Activated CD4-positive, alpha-beta T cell treated with anti-CD3 and anti-CD28 coated beads, Interleukin-2, amount 10 ng/mL, durations not matched to agents 24 days and 14 days (primary cell): ENCODE measurements at regions not wholly inside any gene's neighbourhood (a gene's known extent, or its start where the extent isn't known, plus 50 kb on each side); places are given as distances from the start of the nearest gene placed in this dataset.
"Not testable (repeated sequence)": the region's sequence is repeated elsewhere in the genome, so short reads cannot be mapped to it uniquely, and the experiment has no call there.

ENCODE experiments used
- DNase-seq: peaks from one replicate; pipeline ENCODE4 v3.0.0; 2022
- H3K27ac Mint-ChIP-seq: one replicate; pipeline ENCODE4 v1.8.0; 2022; ENCODE audit warnings: mild to moderate bottlenecking, mixed read lengths
- H3K27me3 Mint-ChIP-seq: one replicate; pipeline ENCODE4 v1.8.0; 2022; ENCODE audit warnings: mixed read lengths
- H3K36me3 Mint-ChIP-seq: one replicate; pipeline ENCODE4 v1.8.0; 2022; ENCODE audit warnings: low read depth, mild to moderate bottlenecking, mixed read lengths
- H3K4me1 Mint-ChIP-seq: one replicate; pipeline ENCODE4 v1.8.0; 2021; ENCODE audit warnings: mixed read lengths
- H3K4me3 Mint-ChIP-seq: one replicate; pipeline ENCODE4 v1.8.0; 2022; ENCODE audit warnings: mild to moderate bottlenecking, moderate library complexity, mixed read lengths
- H3K9me3 Mint-ChIP-seq: one replicate; pipeline ENCODE4 v1.8.0; 2021; ENCODE audit warnings: mixed read lengths
- intact Hi-C: fragments of 100-400 bp; cut with micrococcal nuclease; formaldehyde crosslinking; loops from one replicate; pipeline ENCODE4 v1.15.1; 2023

GRCh38 chr4:82125787-82126297 lies 247.9 kb downstream of the HNRNPD start:
- H3K27me3 Mint-ChIP-seq: no peaks in the 10 kb centered on the region
- no peak overlapping the region for H3K27ac Mint-ChIP-seq
- DNase-seq: no peak
- H3K36me3 Mint-ChIP-seq: no peaks in the 10 kb centered on the region
- no peak overlapping the region for H3K4me3 Mint-ChIP-seq
- intact Hi-C loops: no loop called here
- no peaks in the 10 kb centered on the region for H3K9me3 Mint-ChIP-seq
- no peaks in the 10 kb centered on the region for H3K4me1 Mint-ChIP-seq

DNA sequence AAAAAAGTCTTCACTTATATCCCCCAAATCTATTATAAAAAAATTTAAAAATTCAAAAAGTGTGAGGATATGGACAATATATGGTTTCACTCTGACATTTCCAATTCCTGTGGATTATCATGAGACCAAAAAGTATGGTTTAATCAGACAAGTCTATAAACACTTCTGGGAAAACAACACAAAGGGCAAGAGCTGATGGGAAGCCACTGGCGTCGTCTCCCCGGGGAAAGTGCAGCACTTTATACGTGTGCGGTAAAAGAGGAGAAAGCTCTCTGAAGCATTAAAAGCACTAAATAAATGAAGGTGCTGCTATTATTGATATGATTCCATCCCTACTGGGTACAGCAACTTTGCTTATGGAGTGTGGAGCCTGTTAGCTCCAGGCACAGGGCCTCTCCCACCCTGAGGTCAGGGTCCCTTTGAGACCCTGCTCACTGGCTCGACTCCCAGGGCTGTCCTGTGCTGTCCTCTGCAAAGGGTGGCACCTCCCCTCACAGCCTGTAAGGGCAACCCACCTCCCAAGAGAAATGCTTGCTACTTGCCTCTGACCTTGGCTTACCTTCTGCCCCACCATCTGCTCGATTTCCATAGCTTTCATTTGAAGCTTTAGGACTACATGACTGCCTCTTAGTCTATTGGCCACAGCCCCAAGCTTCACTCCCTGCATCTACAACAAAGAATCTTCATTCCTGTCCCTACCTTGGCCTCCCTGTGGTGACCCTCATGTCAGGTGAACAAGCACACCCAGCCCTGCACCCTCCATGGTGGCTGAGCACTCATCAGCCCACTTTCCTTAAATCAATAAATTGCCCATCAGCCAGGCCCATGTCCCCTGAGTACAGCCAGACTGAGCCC lies 248.6 kb downstream of the HNRNPD start:
- no peak overlapping the region for H3K27ac Mint-ChIP-seq
- H3K4me3 Mint-ChIP-seq: no peak overlapping the region
- no peaks in the 10 kb centered on the region for H3K9me3 Mint-ChIP-seq
- no peaks in the 10 kb centered on the region for H3K27me3 Mint-ChIP-seq
- H3K4me1 Mint-ChIP-seq: no peaks in the 10 kb centered on the region
- H3K36me3 Mint-ChIP-seq: no peaks in the 10 kb centered on the region
- no peak for DNase-seq
- intact Hi-C loops: no loop called here

GRCh38 chr4:82124365-82124764 lies 249.4 kb downstream of the HNRNPD start:
- Mint-ChIP-seq H3K27ac (no peak overlapping the region), H3K36me3 (no peaks in the 10 kb centered on the region), H3K4me3 (no peak overlapping the region), H3K27me3 (no peaks in the 10 kb centered on the region), H3K4me1 (no peaks in the 10 kb centered on the region), H3K9me3 (no peaks in the 10 kb centered on the region)
- intact Hi-C loops: no loop called here
- DNase-seq: no peak

DNA sequence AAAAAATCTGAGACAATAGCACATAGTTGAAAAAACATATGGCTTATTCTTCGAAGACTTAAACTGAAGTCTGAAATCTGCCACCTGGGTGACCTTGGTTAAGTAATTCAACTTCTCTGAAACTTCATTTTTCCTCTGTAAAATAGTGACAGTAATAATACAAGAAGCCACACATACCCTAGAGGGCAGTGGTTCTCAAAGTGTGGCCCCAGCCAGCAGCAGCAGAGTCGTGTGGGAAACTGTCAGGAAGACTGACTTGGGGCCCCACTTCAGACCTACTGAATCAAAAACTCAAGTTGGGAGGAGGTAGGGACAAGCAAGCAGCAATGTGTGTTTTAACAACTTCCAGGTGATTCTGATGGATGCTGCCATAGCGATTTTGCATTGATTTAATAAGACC lies 249.9 kb downstream of the HNRNPD start:
- Mint-ChIP-seq H3K9me3 (no peaks in the 10 kb centered on the region), H3K36me3 (no peaks in the 10 kb centered on the region), H3K4me1 (no peaks in the 10 kb centered on the region), H3K4me3 (no peak overlapping the region), H3K27ac (no peak overlapping the region), H3K27me3 (no peaks in the 10 kb centered on the region)
- intact Hi-C loops: no loop called here
- no peak for DNase-seq

DNA sequence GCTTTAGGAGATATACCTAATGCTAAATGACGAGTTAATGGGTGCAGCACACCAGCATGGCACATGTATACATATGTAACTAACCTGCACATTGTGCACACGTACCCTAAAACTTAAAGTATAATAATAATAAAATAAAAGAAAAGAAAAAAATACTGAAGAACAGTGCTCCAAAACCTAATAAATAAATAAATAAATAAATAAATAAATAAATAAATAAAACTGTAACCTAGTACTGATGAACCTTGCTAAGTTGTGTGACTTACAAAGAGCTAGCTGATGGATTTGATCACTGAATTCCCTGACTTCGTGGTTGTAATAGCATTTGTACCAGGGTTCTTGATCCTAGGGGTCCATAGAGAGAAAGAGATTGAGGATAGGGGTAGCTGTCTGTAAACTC lies 258.6 kb downstream of the HNRNPD start:
- intact Hi-C loops, H3K4me3 Mint-ChIP-seq, H3K27ac Mint-ChIP-seq, H3K36me3 Mint-ChIP-seq, H3K4me1 Mint-ChIP-seq, H3K9me3 Mint-ChIP-seq, DNase-seq, H3K27me3 Mint-ChIP-seq: not testable (repeated sequence)

GRCh38 chr4:82108506-82108905 lies 265.3 kb downstream of the HNRNPD start:
- Mint-ChIP-seq H3K36me3 (no peaks in the 10 kb centered on the region), H3K4me1 (no peaks in the 10 kb centered on the region), H3K4me3 (no peak overlapping the region), H3K9me3 (no peaks in the 10 kb centered on the region), H3K27me3 (no peaks in the 10 kb centered on the region), H3K27ac (no peak overlapping the region)
- no peak for DNase-seq
- intact Hi-C loops: loop anchor here (5.0 kb wide), 1 partner anchor 144 kb away; no protein-coding TSS in a partner anchor

- H3K9me3 Mint-ChIP-seq: no peaks in the 10 kb centered on the region
- no peak for DNase-seq
- no peaks in the 10 kb centered on the region for H3K4me1 Mint-ChIP-seq
- no peaks in the 10 kb centered on the region for H3K36me3 Mint-ChIP-seq
- H3K4me3 Mint-ChIP-seq: no peak overlapping the region
- intact Hi-C loops: no loop called here
- H3K27me3 Mint-ChIP-seq: no peaks in the 10 kb centered on the region
- no peak overlapping the region for H3K27ac Mint-ChIP-seq
Observed at GRCh38 chr4:82104578-82104977, 269.2 kb downstream of the HNRNPD start.

GRCh38 chr4:82099928-82100579 lies 273.7 kb downstream of the HNRNPD start:
- Mint-ChIP-seq H3K27ac (no peak overlapping the region), H3K27me3 (no peaks in the 10 kb centered on the region), H3K9me3 (no peaks in the 10 kb centered on the region), H3K4me1 (no peaks in the 10 kb centered on the region), H3K4me3 (no peak overlapping the region), H3K36me3 (no peaks in the 10 kb centered on the region)
- no peak for DNase-seq
- intact Hi-C loops: no loop called here

DNA sequence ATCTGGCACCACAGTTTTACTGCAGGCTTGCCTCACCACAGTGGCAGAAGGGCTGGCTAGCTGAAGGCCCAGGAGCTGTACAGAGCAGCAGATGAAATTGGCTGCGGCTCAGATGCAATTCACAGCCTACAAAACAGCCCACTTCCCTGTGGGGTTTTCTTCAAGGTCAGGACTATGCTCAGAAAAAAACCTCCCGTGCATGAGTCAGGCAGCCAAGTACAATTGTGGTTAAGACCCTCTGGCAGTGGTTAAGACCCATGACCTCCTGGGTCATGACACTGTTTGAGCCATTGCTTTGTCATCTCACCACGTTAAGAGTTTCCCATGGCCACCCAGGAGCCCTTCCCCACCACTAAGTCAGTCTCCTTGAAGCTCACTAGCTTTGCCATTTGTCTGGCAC lies 276.3 kb downstream of the HNRNPD start:
- no peaks in the 10 kb centered on the region for H3K36me3 Mint-ChIP-seq

DNA sequence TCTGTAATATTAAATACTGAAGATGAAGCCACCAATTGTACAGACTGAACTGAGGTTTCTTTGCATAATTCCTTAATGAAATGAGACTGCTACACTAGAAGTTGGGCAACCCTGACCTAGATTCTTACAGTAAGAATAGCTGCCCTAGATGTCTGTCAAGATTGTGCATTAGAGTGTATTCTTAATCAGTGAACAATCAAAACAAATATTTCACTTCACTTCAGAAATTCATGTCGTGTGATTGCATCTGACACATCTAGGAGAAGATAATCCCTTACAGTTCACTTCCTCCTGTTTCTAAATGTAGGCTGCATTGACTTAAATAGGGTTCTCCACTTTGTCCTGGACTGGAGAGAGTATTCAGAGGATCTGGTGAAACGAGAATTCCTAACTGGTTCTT lies 283.1 kb downstream of the HNRNPD start:
- no peaks in the 10 kb centered on the region for H3K9me3 Mint-ChIP-seq
- H3K4me1 Mint-ChIP-seq: no peaks in the 10 kb centered on the region
- H3K27me3 Mint-ChIP-seq: no peaks in the 10 kb centered on the region
- no peak overlapping the region for H3K4me3 Mint-ChIP-seq
- intact Hi-C loops: no loop called here
- no peaks in the 10 kb centered on the region for H3K36me3 Mint-ChIP-seq
- H3K27ac Mint-ChIP-seq: no peak overlapping the region
- DNase-seq: no peak

More for the DNA sequence above, 276.3 kb downstream of the HNRNPD start:
- DNase-seq: no peak
- H3K27ac Mint-ChIP-seq: no peak overlapping the region
- H3K9me3 Mint-ChIP-seq: no peaks in the 10 kb centered on the region
- intact Hi-C loops: no loop called here
- no peaks in the 10 kb centered on the region for H3K27me3 Mint-ChIP-seq
- no peaks in the 10 kb centered on the region for H3K4me1 Mint-ChIP-seq
- no peak overlapping the region for H3K4me3 Mint-ChIP-seq

- no peaks in the 10 kb centered on the region for H3K27me3 Mint-ChIP-seq
- H3K27ac Mint-ChIP-seq: no peak overlapping the region
- intact Hi-C loops: no loop called here
- no peak for DNase-seq
- H3K36me3 Mint-ChIP-seq: no peaks in the 10 kb centered on the region
- no peaks in the 10 kb centered on the region for H3K9me3 Mint-ChIP-seq
- H3K4me1 Mint-ChIP-seq: no peaks in the 10 kb centered on the region
- no peak overlapping the region for H3K4me3 Mint-ChIP-seq
Observed at GRCh38 chr4:82084747-82085146, 289.0 kb downstream of the HNRNPD start.

- DNase-seq, intact Hi-C loops, H3K9me3 Mint-ChIP-seq, H3K27ac Mint-ChIP-seq, H3K4me3 Mint-ChIP-seq, H3K36me3 Mint-ChIP-seq, H3K27me3 Mint-ChIP-seq, H3K4me1 Mint-ChIP-seq: not testable (repeated sequence)
Observed at GRCh38 chr4:82077471-82077995, 296.3 kb downstream of the HNRNPD start.

GRCh38 chr4:82076809-82077208 lies 297.0 kb downstream of the HNRNPD start:
- H3K4me1 Mint-ChIP-seq: no peaks in the 10 kb centered on the region
- intact Hi-C loops: no loop called here
- no peak overlapping the region for H3K4me3 Mint-ChIP-seq
- no peaks in the 10 kb centered on the region for H3K27me3 Mint-ChIP-seq
- H3K36me3 Mint-ChIP-seq: no peaks in the 10 kb centered on the region
- no peak overlapping the region for H3K27ac Mint-ChIP-seq
- H3K9me3 Mint-ChIP-seq: no peaks in the 10 kb centered on the region
- DNase-seq: no peak

DNA sequence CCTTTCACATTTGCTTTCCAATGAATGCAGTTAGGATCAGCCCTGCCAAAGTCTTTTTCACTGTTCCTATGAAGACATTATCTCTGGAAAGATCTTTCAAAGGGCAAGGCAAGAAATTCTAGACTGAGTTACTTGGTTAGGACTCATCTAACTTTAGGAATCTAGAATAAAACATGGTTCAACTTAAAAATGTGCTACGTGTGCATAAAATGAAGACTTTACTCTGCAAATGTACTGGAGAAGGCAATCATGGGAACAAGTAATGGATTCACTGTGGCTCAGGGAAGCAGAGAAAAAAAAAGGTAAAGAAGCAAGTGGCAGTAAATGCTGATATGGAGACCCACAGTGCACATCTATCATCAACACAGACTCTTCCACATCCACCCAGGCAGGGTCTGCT lies 297.4 kb downstream of the HNRNPD start:
- Mint-ChIP-seq H3K4me3 (no peak overlapping the region), H3K36me3 (no peaks in the 10 kb centered on the region), H3K27me3 (no peaks in the 10 kb centered on the region), H3K9me3 (no peaks in the 10 kb centered on the region), H3K27ac (no peak overlapping the region), H3K4me1 (no peaks in the 10 kb centered on the region)
- intact Hi-C loops: no loop called here
- no peak for DNase-seq
